ENCODE measurements at regions not wholly inside any gene's neighbourhood (a gene's known extent, or its start where the extent isn't known, plus 50 kb on each side); places are given as distances from the start of the nearest gene placed in this dataset.
"Not testable (repeated sequence)": the region's sequence is repeated elsewhere in the genome, so short reads cannot be mapped to it uniquely, and the experiment has no call there.

DNA sequence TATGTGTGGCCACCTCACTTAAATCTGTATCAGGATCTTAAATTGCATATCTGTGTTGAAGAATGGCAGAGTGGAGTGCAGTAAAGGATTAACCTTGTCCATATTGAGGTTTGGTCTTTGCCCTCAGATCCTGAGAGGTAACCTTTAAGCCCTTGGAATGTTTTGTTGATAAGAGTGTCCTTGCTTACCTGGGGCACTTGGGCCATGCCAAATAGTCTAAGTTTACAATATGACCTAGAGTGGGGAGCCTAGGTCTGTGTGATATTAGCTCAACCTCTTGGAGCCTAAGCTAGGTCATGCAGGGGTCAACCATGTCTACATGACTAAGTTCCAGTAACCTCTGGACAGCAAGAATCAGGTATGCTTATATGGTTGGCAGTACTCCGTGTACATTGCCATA, 792.5 kb downstream of the DIAPH3 start:
- no peak for DNase-seq (ENCODE audit: low read depth in 1 of 2, low spot score in 1 of 2)

DNA sequence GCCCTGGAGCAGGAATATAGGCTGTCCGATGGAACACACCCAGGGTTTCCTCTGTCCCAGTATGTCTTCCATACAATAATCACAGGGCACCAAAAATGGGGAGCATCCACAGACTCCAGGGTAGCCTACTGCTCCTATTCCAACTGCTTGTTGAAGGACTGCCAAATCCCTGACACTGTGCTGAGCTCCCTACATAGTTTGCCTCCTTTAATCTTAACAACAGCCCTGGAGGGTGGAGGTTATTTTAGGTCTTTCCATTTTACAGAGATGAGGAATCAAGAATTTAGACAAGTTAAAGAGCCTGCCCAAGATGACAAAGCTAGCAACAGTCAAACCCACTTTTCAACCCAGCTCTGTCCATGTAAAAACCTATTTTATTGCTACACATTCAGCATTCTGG, 790.4 kb downstream of the DIAPH3 start:
- DNase-seq (ENCODE audit: low read depth in 1 of 2, low spot score in 1 of 2), result no peak

DNA sequence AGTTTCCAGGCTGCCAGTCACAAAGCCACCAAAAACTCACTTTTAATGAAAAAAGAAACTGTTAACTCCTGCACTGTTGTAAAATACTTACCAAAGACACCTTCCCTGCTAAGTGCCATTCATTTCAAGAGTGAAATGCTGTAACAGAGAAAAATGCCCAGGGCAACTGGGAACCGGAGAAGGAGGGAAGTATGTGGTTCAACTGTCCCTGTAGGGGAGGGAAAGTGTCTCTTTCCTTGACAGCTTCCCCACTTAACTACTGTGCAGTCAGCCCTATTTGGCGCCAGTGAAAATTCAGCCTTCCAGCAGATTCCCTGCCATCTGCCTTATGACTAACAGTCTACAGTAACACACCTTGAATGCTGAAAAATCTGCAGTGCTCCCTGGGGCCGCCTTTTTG, 789.0 kb downstream of the DIAPH3 start:
- no peak for DNase-seq (ENCODE audit: low read depth in 1 of 2, low spot score in 1 of 2)

DNA sequence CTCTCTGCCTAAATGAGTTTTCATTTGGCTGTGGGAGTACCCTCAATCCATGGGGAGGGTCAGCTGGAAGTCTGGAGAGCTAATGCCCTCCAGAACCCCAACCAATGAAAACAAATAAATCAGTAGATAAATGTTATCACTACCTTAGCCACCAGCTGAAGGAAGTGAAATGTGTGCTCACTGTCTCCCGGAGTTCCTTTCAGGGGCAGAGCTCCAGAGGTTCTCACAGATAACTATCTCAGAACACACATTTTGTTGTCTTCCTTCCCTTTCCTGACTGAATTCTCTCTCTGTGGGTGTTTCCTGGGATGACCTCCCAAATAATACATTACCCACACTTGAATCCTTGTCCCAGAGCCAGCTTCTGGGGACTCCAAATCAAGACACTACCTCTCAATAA, 779.6 kb downstream of the DIAPH3 start:
- no peak for DNase-seq (ENCODE audit: low read depth in 1 of 2, low spot score in 1 of 2)

DNA sequence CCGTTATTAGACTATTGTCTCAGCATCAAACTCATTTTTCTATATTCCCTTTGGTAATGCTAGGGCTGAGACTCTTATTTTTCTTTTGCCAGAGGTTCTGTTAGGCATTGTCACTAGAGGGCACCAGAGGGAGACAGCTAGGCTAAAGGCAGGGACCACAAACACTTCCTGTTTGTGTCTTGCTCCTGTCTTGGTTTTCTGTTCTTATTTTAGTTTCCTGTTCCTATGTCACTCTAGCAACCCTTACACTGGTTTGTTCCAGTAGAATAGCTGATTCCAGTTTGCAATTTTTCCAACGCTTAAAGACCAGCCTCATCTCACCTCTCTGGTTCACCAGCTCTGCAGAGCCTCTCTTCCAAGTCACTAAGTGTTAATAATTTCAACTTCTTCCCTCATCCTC, 772.0 kb downstream of the DIAPH3 start:
- peak in 1 of 2 donors; percentile 47 for DNase-seq (ENCODE audit: low read depth in 1 of 2, low spot score in 1 of 2)

DNA sequence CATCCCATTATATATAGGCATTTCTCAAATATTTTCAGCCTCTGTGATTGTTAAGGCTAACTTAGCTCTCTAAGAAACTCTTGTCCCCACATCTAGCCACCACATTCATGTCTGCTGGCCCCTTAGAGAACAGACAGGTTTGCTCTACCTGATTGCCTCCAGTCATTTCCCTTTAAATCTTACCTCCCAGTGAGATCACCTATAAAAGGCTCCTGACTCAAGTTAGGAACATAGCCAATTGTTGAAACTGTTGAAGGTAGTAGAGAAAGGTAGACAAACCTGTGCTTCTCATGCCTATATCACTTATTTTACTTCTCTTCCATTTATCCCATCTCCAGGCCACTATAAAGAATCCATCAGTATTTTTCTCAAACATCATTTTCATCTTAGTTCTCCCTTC, 771.4 kb downstream of the DIAPH3 start:
- DNase-seq (ENCODE audit: low read depth in 1 of 2, low spot score in 1 of 2), result no peak

DNA sequence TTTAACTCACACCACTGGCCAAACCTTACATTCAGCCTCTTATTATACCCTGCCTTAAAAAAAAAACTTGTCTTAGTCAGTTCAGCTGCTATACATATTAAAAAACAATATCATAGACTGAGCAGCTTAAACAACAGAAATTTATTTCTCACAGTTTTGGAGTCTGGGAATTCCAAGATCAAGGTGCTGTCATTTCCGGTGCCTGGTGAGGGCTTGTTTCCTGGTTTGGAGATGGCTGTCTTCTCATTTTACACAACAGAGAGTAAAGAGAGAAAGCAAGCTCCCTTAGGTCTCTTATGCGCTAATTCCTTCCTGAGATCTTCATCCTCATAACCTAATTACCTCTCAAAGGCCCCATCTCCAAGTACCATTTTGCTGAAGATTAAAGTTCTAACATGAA, 769.2 kb downstream of the DIAPH3 start:
- DNase-seq (ENCODE audit: low read depth in 1 of 2, low spot score in 1 of 2), result no peak

DNA sequence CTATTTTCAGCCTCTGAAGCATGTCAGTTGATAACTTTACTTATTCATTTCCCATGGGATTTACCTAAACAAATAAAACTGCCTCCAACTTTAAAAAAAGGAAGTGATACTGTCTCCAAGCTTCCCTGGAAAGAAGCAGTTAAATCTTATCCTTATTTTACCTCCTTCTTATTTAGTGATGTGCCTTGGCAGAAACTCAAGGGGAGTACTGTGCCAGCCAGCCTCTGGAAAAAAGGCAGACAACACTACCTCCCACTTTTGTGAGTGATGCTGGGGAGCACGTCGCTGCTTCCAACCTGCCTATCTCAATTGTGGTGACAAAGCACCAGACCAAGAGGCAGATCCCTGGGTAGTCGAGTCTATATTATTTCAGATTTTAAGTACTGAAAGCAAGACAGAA, 765.6 kb downstream of the DIAPH3 start:
- DNase-seq (ENCODE audit: low read depth in 1 of 2, low spot score in 1 of 2), result no peak

DNA sequence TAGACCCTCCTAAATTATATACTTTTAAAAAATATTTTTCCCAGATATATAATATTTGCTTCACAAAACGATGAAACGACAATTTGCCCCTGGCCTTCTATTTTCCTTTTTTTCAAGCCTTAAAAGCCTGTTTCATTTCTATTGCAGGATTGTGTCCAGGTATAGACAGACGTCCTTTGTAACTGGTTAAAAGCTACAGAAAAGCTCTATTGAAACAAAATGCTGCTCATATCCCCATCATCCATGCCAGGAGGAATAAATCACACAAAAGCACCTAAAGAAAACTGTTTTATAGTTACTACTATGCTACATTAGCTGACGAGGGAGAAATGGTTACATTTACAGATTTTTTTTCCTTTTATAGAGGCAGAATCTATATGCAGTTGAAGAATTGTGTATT, 765.1 kb downstream of the DIAPH3 start:
- DNase-seq (ENCODE audit: low read depth in 1 of 2, low spot score in 1 of 2), result no peak

DNA sequence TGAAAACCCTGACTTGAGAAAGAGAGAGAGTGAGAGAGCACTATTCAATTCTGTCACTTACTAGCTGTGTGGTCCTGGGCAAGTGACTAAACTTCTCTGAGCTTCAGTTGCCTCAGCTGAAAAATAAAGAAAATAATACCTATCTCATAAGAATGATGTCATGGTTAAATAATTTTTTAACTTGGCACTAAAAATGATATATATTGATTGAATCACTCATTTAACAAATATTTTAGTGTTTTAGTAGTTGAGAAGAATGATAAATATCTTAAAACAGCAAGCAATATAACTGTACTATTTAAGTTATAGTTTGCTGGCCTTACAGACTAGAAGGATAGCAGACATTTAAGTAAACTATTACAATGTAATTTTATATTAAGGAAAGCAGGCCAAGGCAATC, 764.2 kb downstream of the DIAPH3 start:
- DNase-seq (ENCODE audit: low read depth in 1 of 2, low spot score in 1 of 2), result no peak

DNA sequence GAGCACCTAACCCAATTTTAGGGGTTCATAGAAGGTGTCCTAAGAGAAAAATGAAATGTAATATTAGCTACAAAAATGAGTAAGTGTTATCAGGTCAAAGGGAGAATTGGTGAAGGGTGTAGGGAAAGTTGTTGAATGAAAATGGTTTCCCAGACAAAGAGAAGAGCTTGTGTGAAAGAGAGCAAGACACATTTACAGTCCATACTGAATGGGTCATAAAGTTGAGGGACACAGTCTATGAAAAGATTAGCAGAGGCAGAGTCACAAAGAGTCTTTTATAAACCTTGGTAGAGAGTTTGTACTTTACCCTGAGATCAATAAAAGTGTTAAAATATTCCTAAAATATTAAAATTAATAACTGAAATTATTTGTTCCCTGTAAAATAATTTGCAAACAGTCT, 759.4 kb downstream of the DIAPH3 start:
- no peak for DNase-seq (ENCODE audit: low read depth in 1 of 2, low spot score in 1 of 2)

DNA sequence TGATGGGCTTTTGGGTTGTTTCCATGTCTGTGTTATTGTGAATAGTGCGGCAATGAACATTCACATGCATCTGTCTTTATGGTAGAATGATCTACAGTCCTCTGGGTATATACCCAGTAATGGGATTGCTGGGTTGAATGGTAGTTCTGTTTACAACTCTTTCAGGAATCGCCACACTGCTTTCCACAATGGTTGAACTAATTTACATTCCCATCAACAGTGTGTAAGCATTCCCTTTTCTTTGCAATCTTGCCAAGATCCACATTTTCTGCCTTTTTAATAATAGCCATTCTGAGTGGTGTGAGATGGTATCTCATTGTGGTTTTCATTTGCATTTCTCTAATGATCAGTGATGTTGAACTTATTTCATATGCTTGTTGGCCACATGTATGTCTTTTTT, 756.5 kb downstream of the DIAPH3 start:
- DNase-seq (ENCODE audit: low read depth in 1 of 2, low spot score in 1 of 2), result not testable (repeated sequence)

DNA sequence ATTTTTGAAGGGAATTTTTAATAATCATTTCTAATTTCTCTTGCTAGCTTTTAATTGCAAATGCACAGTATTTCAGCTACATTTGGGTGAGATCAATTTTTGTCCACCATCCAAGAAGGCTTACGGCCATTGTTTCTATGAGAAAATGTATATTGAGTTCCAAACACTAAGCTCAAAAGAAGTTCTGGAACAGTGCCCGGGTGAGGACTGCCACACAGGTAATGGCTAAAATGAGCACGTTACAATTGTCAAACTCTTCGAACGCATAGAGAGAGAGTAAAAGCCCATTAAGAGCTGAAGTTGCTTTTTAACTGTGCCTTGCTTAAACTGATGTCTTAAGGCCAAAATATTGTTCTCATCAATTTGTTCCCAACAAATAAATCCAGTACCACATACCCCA, 755.0 kb downstream of the DIAPH3 start:
- no peak for DNase-seq (ENCODE audit: low read depth in 1 of 2, low spot score in 1 of 2)

DNA sequence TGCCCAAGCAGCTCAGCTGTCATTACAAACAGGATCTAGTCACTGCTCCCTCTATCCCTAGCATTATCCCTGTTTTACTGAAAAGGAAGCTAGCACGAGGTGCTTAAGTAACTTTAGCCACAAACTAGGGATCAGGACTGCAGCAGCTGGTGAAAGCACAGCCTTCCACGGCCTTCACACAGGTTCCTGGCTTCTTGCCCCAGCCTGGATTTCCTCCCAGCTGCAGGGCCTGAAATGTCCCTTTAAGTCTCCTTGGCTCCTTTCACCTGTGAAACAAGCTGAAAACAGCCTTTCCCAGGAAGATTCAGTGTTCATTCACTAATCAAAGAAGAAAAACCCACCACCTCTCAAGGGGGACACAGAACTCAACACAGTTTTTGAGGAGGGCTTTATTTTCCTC, 754.5 kb downstream of the DIAPH3 start:
- no peak for DNase-seq (ENCODE audit: low read depth in 1 of 2, low spot score in 1 of 2)

DNA sequence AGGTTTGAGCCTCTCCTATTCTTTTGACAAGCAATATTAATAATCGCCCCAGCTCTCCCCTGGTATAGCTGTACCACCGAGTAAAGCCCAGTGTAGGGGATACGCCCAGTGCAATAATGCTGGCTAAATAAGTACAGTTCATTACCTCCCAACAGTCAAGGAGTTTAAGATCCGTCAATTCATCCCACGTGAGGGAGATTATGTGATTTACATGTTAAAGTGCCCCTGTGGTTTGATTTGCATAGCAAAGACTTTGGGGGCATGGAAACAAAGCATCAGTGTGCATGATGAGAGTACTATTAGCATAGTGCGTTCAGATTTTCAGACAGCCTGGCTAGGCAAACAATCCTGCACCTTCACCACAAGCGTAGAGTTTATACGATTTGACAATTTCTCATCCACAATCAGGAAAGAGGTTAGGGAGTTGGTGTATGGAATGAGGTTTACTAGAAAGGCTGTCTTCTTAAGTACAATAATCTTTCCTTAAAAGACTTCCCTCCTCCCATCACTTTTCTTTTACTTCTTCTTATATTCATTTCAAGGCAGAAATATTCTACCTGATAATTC, 754.0 kb downstream of the DIAPH3 start:
- no peak for DNase-seq (ENCODE audit: low read depth in 1 of 2, low spot score in 1 of 2)

DNA sequence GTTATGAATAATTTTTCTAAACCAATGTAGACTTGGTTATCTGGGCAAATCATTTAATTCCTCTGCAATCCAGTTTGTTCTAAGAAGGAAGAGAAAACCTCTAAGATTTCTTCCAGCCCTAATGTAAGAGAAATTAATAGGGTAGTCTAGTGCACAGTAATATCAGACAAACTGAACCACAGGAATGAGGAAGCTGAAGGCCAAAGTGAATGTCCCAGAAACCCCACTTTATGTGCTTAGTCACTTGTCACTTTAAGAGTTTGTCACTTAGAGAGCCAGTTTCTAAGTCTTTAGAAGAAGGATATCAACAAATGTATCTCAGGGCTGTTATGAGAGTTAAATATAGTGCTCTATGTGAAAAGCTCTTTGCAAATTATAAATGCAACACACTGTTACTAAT, 750.6 kb downstream of the DIAPH3 start:
- DNase-seq (ENCODE audit: low read depth in 1 of 2, low spot score in 1 of 2), result no peak

DNA sequence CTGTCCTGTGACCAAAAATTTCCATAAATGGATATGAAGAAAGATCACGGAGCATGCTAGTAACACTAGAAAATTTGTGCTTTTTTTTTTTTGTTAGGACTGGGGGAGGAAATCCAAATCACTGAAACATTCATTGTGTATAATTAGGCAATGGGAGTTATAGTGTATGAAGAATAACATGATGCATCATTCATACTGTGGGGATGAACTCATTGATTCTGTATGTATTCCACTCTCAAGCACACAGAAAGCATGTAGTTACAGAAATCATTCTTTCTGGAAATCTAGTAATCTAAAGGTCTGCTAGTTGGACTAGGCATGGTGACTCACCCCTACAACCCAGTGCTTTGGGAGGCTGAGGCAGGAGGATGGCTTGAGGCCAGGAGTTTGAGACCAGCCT, 749.7 kb downstream of the DIAPH3 start:
- no peak for DNase-seq (ENCODE audit: low read depth in 1 of 2, low spot score in 1 of 2)

DNA sequence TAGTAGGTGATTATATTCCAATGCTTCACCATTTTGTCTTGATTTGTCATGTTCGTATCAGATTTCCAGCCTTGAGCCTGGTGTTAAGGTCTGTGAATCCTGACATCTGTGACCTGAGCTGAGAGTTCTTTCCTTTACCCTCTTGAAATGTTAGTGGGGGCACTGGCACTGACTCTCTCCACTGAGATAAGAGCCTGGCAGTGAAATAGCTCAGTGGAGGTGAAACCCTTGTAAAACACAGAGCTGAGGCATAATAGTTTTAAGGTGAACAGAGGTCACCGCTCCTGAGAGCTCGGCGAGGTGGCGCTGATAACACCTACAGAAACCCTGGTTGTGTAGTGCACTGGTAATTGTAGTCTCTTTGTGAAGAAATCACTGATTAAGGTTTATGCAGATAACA, 748.2 kb downstream of the DIAPH3 start:
- no peak for DNase-seq (ENCODE audit: low read depth in 1 of 2, low spot score in 1 of 2)

DNA sequence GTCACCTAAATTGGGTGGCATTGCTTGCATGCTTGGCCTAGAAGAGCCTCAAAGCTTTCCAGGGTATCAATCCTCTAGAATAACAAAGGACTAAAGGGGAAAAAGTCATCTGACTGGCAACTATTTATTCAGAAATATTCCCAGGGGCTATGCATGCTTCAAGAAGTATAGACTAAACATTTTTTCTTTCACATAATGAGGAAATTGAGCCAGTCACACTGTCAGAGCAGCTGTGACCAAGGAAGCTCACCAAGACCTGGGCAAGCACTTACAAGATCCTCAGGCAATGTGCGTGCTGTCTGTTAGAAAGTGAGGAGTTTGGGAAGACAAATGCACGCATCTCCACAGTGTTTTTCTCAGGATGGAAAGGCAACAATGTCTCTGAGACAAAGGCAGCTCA, 747.2 kb downstream of the DIAPH3 start:
- no peak for DNase-seq (ENCODE audit: low read depth in 1 of 2, low spot score in 1 of 2)

DNA sequence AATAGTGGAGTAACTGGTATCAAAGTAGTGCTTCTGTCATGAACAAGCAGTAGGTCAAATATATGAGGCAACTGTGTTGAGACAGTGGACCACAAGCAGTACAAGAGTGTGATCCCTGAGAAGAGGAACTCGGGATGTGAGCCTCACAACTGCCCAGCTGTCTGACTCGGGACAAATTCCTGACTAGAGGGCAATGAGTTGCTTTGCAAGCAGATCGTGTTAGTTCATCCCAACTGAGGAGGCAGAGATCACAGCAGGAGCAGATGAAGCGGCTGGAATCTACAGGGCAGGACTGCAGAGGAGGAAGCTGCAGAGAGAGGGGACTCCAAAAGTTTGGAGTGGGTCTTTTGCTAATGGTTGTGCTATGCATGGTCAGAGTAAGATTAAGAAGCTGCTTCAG, 741.1 kb downstream of the DIAPH3 start:
- no peak for DNase-seq (ENCODE audit: low read depth in 1 of 2, low spot score in 1 of 2)

DNA sequence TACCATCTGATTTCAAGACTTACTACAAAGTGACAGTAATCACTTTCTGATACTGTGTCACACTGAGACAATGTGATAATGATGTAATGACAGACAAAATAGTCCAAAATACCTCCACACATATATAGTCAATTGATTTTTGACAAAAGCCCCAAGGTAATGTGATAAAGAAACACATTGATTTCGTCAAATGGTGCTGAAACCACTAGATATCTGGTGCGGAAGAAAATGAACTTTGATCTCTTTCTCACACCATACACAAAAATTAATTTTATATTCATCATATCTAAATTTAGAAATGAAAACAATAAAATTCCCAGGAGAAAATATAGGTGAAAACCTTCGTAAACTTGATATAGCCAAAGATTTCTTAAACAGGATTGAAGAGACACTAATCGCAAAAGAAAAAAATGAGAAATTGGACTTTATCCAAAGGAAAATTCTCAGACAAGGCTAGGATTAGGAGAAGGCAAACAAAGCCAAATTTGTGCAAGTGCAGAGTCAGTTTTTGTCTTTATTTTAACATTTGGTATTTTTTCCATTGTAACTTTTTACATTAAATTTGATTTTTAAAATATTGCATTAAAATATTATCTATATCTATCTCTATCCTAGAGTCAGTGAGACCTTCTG, 739.9 kb downstream of the DIAPH3 start:
- DNase-seq (ENCODE audit: low read depth in 1 of 2, low spot score in 1 of 2), result no peak

DNA sequence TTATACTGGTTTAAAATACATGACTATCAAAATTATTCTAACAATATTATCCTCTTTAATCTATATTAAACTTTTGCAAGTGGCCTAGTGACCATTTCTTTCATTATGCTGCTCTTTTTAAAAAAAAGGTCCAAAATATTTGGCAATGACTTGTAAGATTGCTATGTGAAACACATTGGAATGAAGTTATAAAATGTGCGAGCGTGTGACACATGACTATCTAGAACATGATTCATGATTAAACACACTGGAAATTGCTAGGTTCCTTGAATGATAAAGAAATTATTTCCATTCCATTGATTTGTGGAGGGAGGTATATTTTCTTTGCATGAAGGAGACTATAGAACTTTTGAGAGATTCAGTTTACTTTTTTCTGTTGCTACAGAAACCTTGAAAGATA, 739.1 kb downstream of the DIAPH3 start:
- no peak for DNase-seq (ENCODE audit: low read depth in 1 of 2, low spot score in 1 of 2)

DNA sequence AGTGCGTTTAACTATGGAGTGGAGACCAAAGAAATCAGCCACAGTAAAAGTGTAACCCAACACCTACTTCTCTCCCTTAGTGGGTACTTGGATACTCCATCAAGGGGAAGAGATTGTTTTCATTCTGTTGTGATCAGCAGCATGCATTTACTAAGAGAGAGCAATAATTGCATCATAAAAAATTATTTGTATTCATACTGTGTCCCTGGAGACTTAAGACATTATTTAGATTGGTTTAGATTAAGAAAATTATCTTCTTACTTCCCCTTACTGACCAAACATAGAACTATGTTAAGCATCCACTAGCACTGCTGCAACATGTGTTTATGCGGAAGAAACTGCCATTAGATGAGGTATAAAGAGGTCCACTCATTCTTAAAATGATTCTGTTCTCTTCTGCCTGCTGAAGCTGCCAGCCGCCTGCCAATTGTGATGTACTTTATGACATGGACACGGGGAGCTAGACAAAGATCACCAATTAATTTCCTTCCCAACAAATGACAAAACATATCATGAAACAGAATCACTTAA, 738.5 kb downstream of the DIAPH3 start:
- DNase-seq (ENCODE audit: low read depth in 1 of 2, low spot score in 1 of 2), result no peak
